Small intestine (tissue), 7 donors: ENCODE measurements at regions not wholly inside any gene's neighbourhood (a gene's known extent, or its start where the extent isn't known, plus 50 kb on each side); places are given as distances from the start of the nearest gene placed in this dataset.

Experiments
- DNase-seq, 2 donors: peaks; one replicate each; pipeline versions ENCODE4 v3.0.0 to v3.0.0-alpha.2; 2013
- FAIRE-seq: peaks from 2 replicates; lab custom pipeline; 2012; peaks lifted over from hg19 to GRCh38; lab: Jason Lieb, UNC
- H3K27ac ChIP-seq, 3 donors: one replicate each; pipeline ENCODE4 v1.5.1; 2013; ENCODE audit warnings: low read length in 2 of 3, mild to moderate bottlenecking in 2 of 3, control low read depth in 1 of 3, inconsistent platforms in 1 of 3, low read depth in 1 of 3, moderate library complexity in 1 of 3
- H3K27me3 ChIP-seq, 3 donors: one replicate each; pipeline ENCODE4 v1.6.1; 2013; ENCODE audit warnings: low read length in 3 of 3, inconsistent platforms in 1 of 3; ENCODE audit not compliant: control insufficient read depth in 3 of 3, insufficient read depth in 3 of 3
- H3K36me3 ChIP-seq, 3 donors: one replicate each; pipeline ENCODE4 v1.6.1; 2013; ENCODE audit warnings: low read length in 3 of 3, inconsistent platforms in 1 of 3, low read depth in 1 of 3, mild to moderate bottlenecking in 1 of 3, moderate library complexity in 1 of 3; ENCODE audit not compliant: control insufficient read depth in 3 of 3, insufficient read depth in 2 of 3
- H3K4me1 ChIP-seq, 3 donors: one replicate each; pipeline ENCODE4 v1.6.1; 2013; ENCODE audit warnings: low read length in 2 of 3, inconsistent platforms in 1 of 3, low read depth in 1 of 3, mild to moderate bottlenecking in 1 of 3, moderate library complexity in 1 of 3; ENCODE audit not compliant: control insufficient read depth in 3 of 3, insufficient read depth in 2 of 3
- H3K4me3 ChIP-seq, 3 donors: one replicate each; pipeline ENCODE4 v1.5.1; 2013; ENCODE audit warnings: low read length in 3 of 3, control low read depth in 1 of 3, inconsistent platforms in 1 of 3, low read depth in 1 of 3, mild to moderate bottlenecking in 1 of 3, moderate library complexity in 1 of 3
- H3K9me3 ChIP-seq, 2 donors: one replicate each; pipeline ENCODE4 v1.6.1; 2013; ENCODE audit warnings: low read depth in 1 of 2, low read length in 1 of 2; ENCODE audit not compliant: control insufficient read depth in 2 of 2, insufficient read depth in 1 of 2
- WGBS, 3 donors: extraction: QIAGEN DNeasy Blood & Tissue Kit; methylation state at CpG; one replicate each; pipeline ENCODE4 v1.1.7; 2013; 5-methylcytosine and 5-hydroxymethylcytosine counted together
- donor health status: healthy with polysubstance abuse.
- donor health status: control.
- donor health status: control.
- donor health status: Bipolar disorder and iron deficiency.
- donor health status: healthy.

DNA sequence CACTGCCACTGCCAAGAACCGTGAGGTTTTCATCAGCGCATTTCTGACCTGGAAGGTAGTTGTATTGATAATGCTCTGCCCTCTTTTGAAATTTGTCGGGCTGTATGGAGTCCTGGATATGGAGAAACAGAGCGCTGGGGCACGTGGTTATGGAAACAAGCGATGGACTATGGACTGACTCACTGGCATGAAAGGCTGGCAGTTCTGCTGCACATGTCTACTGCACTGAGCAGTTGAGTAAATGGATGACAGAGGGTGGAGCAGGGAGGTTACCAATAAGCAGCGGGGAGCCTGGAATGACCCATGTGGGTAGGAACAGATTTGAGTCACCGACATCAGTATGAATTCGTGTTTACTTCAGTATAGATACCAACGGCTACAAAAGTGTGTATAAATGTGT is 429.5 kb downstream of the OCA2 start:
- no peak overlapping the region for H3K4me3 ChIP-seq

DNA sequence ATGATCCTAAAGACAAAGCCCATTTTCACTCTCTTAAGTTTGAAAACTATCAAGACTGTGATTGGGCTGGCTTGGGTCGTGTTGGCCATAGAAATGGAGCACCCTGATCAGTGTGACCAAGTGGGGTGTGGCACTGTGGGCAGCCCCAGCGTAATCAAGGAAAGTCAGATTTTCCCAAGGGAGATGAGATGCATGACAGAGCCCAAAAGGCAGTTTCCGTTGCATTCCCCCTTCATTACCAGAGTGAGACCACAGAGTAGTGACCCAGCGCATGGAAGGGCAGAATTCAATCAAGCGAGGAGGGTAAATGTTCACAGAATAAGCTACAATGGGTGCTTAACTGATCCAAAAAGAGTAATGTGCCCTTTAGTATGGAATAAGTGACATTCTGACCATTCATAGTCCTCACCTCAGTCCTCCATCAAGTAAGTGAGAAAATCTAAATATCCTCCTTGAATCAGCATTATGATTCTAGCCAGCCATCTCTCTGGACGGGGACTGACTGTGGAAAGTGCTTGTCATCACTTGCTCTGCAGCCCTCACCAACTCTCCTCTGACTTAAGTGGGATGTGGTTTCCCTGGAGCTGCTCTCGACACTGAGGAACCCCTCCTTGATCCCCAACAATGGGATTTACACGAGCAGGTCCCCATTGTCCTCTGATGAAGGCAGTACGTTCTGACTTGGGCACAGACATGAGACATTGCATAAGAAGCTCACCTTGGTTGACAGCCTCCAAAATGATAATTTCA is 430.5 kb downstream of the OCA2 start:
- 71 to 82% (median 72%) methylated on average over 9 of the region's 9 CpGs for whole genome bisulfite sequencing, 3 donors

More for the DNA sequence above, 429.5 kb downstream of the OCA2 start:
- Histone ChIP-seq H3K36me3 (no peaks in the 10 kb centered on the region), H3K9me3 (peaks cover 0 to 6% of the 10 kb centered on the region in 2 donors), H3K4me1 (no peaks in the 10 kb centered on the region), H3K27ac (no peak overlapping the region), H3K27me3 (no peaks in the 10 kb centered on the region)
- FAIRE-seq (no peak), DNase-seq (no peak)
- WGBS, 3 donors, result 81 to 86% (median 86%) methylated on average over 10 of the region's 10 CpGs

DNA sequence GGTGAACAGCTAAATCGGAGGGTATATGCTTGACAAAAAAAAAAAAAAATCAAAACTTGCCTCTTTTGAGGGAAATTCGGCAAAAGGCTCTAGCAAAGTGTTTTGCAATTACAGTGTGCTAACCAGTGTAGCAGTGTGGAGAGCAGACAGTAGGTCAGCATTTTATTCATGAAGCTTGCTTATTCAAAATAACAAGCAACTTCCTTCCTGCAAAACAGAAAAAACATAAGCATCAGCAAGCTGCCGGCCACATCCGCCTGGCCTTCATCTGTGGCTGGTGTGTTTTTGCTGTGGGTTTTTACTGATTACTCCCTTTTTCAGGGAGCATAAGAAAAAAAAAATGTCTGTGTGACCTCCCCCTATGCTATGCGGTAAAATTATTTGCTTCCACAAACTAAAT is 434.1 kb downstream of the OCA2 start:
- no peak overlapping the region for H3K4me3 ChIP-seq
- FAIRE-seq, result no peak
- no peak for DNase-seq

More for the DNA sequence above, 430.5 kb downstream of the OCA2 start:
- Histone ChIP-seq H3K36me3 (no peaks in the 10 kb centered on the region), H3K4me1 (no peaks in the 10 kb centered on the region), H3K9me3 (peaks cover 0 to 6% of the 10 kb centered on the region in 2 donors), H3K4me3 (no peak overlapping the region), H3K27me3 (no peaks in the 10 kb centered on the region), H3K27ac (no peak overlapping the region)
- no peak for FAIRE-seq
- DNase-seq, result no peak

DNA sequence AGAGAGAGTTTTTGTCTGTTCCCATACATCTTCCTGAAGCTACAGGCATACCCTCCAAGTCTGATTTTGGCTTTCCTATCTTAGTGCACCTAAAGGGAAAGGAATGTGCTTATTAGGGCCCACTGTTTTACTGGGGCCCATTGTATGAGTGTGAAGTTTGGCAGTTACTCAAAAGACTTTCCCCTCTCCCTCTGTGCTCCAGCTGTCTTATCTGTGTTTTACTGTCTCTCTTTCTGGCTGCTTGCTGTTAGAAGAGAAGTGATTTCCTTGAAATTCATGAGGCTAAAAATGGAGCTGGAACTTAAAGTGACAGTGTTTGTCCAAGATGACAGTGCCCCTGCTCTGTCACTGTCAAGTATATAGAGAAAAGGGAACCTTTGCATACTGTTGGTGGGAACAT is 436.2 kb downstream of the OCA2 start:
- Histone ChIP-seq H3K9me3 (peaks cover 1 to 5% of the 10 kb centered on the region in 2 donors), H3K4me1 (no peaks in the 10 kb centered on the region), H3K4me3 (no peak overlapping the region), H3K27me3 (no peaks in the 10 kb centered on the region), H3K36me3 (no peaks in the 10 kb centered on the region), H3K27ac (no peak overlapping the region)
- DNase-seq (no peak), FAIRE-seq (no peak)

More for the DNA sequence above, 434.1 kb downstream of the OCA2 start:
- no peaks in the 10 kb centered on the region for H3K36me3 ChIP-seq
- no peak overlapping the region for H3K27ac ChIP-seq
- H3K27me3 ChIP-seq, result no peaks in the 10 kb centered on the region
- WGBS, 3 donors, result 57 to 80% (median 78%) methylated on average over 5 of the region's 5 CpGs
- H3K9me3 ChIP-seq, result peaks cover 3 to 5% of the 10 kb centered on the region in 2 donors
- H3K4me1 ChIP-seq, result no peaks in the 10 kb centered on the region

DNA sequence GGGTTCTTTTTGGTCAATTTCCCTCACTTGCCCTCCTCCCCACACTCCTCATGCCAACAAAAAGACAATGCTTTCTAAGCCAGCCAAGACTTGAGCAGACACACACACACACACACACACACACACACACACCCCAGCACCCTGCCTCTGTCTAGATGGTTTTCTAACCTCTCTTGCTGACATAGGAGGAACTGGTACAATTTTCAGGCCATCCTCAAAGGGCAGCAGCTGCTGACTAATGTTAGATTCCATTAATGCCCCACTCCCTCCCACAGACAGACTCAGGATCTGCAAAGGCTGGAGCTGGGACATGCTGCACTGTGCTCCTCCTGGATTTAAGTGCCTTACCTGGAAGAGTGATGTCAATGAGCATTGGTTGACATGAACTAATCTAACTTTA is 438.4 kb downstream of the OCA2 start:
- Histone ChIP-seq H3K27me3 (no peaks in the 10 kb centered on the region), H3K4me3 (no peak overlapping the region), H3K36me3 (no peaks in the 10 kb centered on the region), H3K4me1 (no peaks in the 10 kb centered on the region), H3K9me3 (peaks cover 1 to 5% of the 10 kb centered on the region in 2 donors), H3K27ac (no peak overlapping the region)
- no peak for FAIRE-seq
- no peak for DNase-seq

DNA sequence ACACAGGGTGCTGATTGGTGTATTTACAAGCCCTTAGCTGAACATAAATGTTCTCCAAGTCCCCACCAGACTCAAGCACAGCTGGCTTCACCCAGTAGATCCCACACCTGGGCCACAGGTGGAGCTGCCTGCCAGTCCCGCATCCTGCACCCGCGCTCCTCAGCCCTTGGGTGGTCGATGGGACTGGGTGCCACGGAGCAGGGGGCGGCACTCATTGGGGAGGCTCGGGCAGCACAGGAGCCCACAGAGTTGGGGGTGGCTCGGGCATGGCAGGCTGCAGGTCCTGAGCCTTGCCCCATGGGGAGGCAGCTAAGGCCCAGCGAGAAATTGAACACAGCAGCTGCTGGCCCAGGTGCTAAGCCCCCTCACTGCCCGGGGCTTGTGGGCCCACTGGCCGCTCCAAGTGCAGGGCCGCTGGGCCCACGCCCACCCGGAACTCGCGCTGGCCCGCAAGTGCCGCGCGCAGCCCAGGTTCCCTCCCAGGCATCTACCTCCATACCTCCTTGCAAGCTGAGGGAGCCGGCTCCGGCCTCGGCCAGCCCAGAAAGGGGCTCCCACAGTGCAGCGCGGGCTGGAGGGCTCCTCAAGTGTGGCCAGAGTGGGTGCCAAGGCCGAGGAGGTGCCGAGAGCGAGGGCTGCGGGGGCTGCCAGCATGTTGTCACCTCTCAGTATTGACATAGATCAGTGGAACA is 442.7 kb downstream of the OCA2 start:
- Histone ChIP-seq H3K27me3 (no peaks in the 10 kb centered on the region), H3K4me1 (no peaks in the 10 kb centered on the region), H3K4me3 (no peak overlapping the region), H3K27ac (no peak overlapping the region), H3K36me3 (no peaks in the 10 kb centered on the region), H3K9me3 (peaks cover 1 to 2% of the 10 kb centered on the region in 2 donors)
- DNase-seq (no peak), FAIRE-seq (no peak)
- WGBS, 3 donors, result 93 to 96% (median 95%) methylated on average over 28 to 29 of the region's 29 CpGs

DNA sequence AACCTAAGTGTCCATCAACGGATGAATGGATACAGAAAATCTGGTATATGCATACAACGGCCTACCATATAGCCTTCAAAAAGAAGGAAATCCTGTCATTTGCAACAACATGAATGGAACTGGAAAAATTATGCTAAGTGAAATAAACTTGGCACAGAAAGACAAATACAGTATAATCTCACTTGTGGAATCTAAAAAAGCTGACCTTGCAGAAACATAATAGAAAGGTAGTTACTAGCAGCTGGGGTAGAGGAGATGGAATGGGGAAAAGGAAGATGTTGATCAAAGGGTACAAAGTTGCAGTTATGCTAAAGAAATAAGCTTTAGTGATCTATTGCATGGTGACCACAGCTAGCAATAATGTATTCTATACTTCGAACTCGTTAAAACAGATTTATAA is 444.1 kb downstream of the OCA2 start:
- Histone ChIP-seq H3K4me1 (no peaks in the 10 kb centered on the region), H3K27me3 (no peaks in the 10 kb centered on the region), H3K9me3 (peaks cover 0 to 1% of the 10 kb centered on the region in 2 donors), H3K4me3 (no peak overlapping the region), H3K36me3 (no peaks in the 10 kb centered on the region), H3K27ac (no peak overlapping the region)
- no peak for FAIRE-seq
- WGBS, 3 donors, result 66 to 77% (median 70%) methylated on average over 4 of the region's 4 CpGs
- DNase-seq, result no peak

DNA sequence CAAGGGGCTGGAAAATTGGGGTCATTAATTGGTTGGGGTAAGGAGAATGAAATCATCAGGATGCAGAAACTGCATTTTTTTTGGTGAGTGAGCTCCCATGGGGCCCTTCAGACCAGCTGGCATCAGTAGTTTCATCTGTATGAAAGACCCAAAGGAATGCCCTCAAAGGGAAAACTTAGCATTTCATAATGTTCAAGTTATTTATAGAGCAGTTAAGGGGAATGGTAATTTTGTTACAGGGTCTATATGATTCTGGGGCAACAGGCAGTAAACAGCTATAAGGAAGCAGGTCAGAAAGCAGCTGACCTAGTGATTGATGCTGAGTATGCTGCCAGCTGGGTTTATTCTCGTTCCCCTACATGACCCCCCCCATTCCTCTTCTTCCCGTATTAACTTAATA is 448.9 kb downstream of the OCA2 start:
- FAIRE-seq (no peak), DNase-seq (no peak)
- WGBS, 3 donors, result 43 to 59% (median 45%) methylated on average over 2 of the region's 2 CpGs
- Histone ChIP-seq H3K9me3 (no peaks in the 10 kb centered on the region), H3K4me1 (no peaks in the 10 kb centered on the region), H3K36me3 (no peaks in the 10 kb centered on the region), H3K4me3 (no peak overlapping the region), H3K27ac (no peak overlapping the region), H3K27me3 (no peaks in the 10 kb centered on the region)
